Progenitor cell of endocrine pancreas (in vitro differentiated cells): ENCODE measurements at regions not wholly inside any gene's neighbourhood (a gene's known extent, or its start where the extent isn't known, plus 50 kb on each side); places are given as distances from the start of the nearest gene placed in this dataset.

ENCODE experiments used
- DNase-seq: peaks from one replicate; pipeline ENCODE4 v3.0.0; 2021; ENCODE audit warnings: low spot score; ENCODE audit not compliant: unreplicated experiment
- H3K27ac Mint-ChIP-seq: 2 replicates; pipeline ENCODE4 v1.8.0; 2021; ENCODE audit warnings: mild to moderate bottlenecking, moderate library complexity, mixed read lengths
- H3K27me3 Mint-ChIP-seq: 2 replicates; pipeline ENCODE4 v1.8.0; 2021; ENCODE audit warnings: mixed read lengths
- H3K36me3 Mint-ChIP-seq: 2 replicates; pipeline ENCODE4 v1.8.0; 2022; ENCODE audit warnings: mixed read lengths; ENCODE audit not compliant: insufficient read depth
- H3K4me1 Mint-ChIP-seq: 2 replicates; pipeline ENCODE4 v1.8.0; 2021; ENCODE audit warnings: low read depth, mixed read lengths
- H3K4me3 Mint-ChIP-seq: 2 replicates; pipeline ENCODE4 v1.8.0; 2021; ENCODE audit warnings: low read depth, mild to moderate bottlenecking, moderate library complexity, mixed read lengths
- H3K9me3 Mint-ChIP-seq: 2 replicates; pipeline ENCODE4 v1.8.0; 2021; ENCODE audit warnings: low read depth, mixed read lengths
- TF ChIP-seq, protein P1 (sequence below): fragments of 200-600 bp; sonication (generic); IDR thresholded peaks from one replicate; pipeline ENCODE4 v1.5.0; 2021; ENCODE audit warnings: antibody characterized with exemption, mild to moderate bottlenecking; ENCODE audit not compliant: unreplicated experiment

DNA sequence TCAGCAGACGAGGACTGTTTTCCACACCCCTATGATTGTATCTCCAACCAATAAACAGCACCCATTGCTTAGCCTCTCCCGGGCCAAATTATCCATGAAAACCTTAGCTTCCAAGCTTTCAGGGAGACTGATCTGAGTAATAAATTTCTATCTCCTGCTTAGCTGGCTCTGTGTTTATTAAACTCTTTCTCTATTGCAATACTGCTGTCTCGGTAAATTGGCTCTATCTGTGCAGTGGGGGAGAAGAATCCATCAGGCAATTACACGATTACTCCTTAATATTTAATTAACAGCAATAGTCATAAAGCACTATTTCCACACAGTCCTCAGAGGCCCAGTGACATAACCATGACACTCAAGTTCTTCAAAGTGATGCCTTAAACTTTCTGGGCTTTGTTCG, 1122.8 kb downstream of the TYW1 start:
- Mint-ChIP-seq H3K27me3 (peaks cover 2% of the 10 kb centered on the region), H3K9me3 (peaks cover 26% of the 10 kb centered on the region), H3K4me1 (no peaks in the 10 kb centered on the region), H3K4me3 (no peak overlapping the region), H3K36me3 (no peaks in the 10 kb centered on the region), H3K27ac (no peak overlapping the region)
- TF ChIP-seq, protein P1, sequence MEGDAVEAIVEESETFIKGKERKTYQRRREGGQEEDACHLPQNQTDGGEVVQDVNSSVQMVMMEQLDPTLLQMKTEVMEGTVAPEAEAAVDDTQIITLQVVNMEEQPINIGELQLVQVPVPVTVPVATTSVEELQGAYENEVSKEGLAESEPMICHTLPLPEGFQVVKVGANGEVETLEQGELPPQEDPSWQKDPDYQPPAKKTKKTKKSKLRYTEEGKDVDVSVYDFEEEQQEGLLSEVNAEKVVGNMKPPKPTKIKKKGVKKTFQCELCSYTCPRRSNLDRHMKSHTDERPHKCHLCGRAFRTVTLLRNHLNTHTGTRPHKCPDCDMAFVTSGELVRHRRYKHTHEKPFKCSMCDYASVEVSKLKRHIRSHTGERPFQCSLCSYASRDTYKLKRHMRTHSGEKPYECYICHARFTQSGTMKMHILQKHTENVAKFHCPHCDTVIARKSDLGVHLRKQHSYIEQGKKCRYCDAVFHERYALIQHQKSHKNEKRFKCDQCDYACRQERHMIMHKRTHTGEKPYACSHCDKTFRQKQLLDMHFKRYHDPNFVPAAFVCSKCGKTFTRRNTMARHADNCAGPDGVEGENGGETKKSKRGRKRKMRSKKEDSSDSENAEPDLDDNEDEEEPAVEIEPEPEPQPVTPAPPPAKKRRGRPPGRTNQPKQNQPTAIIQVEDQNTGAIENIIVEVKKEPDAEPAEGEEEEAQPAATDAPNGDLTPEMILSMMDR, result no peak
- DNase-seq, result no peak

DNA sequence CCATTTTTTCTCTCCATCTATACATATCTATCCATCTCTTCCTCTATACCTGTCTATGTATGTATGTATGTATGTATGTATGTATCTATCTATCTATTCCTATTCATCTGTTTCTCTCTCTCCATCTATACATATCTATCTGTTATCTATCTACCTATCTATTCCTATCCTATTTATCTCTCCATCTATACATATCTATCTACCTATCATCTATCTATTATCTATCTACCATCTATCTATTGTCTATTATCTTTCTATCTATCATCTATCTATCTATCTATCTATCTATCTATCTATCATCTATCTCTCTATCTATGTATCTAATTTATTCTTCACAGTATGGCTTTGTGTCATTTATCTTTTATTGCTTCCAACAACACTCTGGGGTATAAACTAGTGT, 1124.4 kb downstream of the TYW1 start:
- H3K9me3 Mint-ChIP-seq, result peaks cover 26% of the 10 kb centered on the region
- H3K4me3 Mint-ChIP-seq, result no peak overlapping the region
- H3K27ac Mint-ChIP-seq, result no peak overlapping the region
- TF ChIP-seq, protein P1, result no peak
- DNase-seq, result no peak
- H3K4me1 Mint-ChIP-seq, result no peaks in the 10 kb centered on the region
- H3K36me3 Mint-ChIP-seq, result no peaks in the 10 kb centered on the region
- peaks cover 6% of the 10 kb centered on the region for H3K27me3 Mint-ChIP-seq

DNA sequence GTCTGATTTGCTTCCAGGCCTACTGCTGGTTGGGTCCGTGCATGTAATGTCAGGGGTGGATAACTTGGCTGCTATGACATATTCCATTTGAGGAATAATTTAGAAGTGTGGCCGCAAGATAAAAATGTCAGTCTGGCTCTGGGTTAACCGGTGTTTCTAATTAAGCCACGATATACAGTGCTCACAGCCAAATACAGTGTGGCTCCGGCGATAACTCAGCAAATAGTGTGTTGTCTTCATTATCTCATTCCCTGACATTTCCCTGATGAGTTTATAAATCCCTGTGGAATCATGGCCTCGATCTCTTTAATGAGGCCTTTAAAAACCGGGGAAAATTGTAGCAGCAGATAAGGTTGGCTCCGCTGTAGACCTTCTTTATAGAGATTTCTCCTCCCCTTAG, 1125.0 kb downstream of the TYW1 start:
- DNase-seq, result no peak
- no peaks in the 10 kb centered on the region for H3K36me3 Mint-ChIP-seq
- TF ChIP-seq, protein P1, result no peak
- H3K27ac Mint-ChIP-seq, result no peak overlapping the region
- no peak overlapping the region for H3K4me3 Mint-ChIP-seq
- H3K27me3 Mint-ChIP-seq, result peaks cover 8% of the 10 kb centered on the region
- peaks cover 26% of the 10 kb centered on the region for H3K9me3 Mint-ChIP-seq
- no peaks in the 10 kb centered on the region for H3K4me1 Mint-ChIP-seq

DNA sequence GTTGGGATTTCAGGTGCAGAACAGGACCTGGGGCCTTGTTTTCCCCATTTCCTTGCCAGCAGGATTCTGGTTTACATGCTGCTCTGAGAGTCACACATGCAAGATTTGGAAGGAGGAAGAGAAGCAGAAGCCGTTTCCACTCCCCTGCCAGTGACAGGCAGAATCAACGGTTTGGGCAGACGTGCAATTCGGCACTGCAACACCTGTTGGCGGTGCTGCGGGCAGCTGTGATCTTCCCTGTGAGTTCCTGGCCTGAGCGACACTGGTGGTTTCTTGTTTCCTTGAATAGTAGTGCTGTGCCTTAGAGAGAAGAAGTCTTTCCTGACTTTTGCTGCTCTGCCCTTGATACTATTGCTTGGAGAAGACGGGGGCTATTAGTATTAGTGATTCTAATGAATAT, 1126.2 kb downstream of the TYW1 start:
- TF ChIP-seq, protein P1, result no peak
- DNase-seq, result no peak
- H3K36me3 Mint-ChIP-seq, result no peaks in the 10 kb centered on the region
- peaks cover 26% of the 10 kb centered on the region for H3K9me3 Mint-ChIP-seq
- H3K4me1 Mint-ChIP-seq, result no peaks in the 10 kb centered on the region
- no peak overlapping the region for H3K4me3 Mint-ChIP-seq
- H3K27me3 Mint-ChIP-seq, result peaks cover 12% of the 10 kb centered on the region
- no peak overlapping the region for H3K27ac Mint-ChIP-seq

DNA sequence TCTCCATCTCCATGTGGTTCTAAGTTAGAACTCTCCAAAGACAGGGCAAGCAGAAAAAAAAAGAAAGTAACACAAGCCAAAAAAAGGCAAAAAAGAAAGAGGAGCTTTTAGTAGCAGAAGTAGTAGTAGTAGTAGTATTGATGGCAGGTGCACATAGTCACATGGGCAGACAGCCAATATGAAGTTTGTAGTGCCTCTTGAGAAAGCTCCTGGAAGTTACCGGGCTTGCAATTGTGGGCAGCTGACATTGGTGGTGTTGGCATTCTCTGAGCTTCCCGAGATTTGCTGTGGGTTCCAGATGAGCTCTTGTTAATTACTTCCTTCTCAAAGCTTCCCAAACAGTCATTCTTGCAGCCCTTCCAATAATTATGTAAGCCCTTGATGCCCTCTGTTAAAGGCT, 1128.5 kb downstream of the TYW1 start:
- H3K27ac Mint-ChIP-seq, result no peak overlapping the region
- no peaks in the 10 kb centered on the region for H3K4me1 Mint-ChIP-seq
- peaks cover 21% of the 10 kb centered on the region for H3K27me3 Mint-ChIP-seq
- H3K36me3 Mint-ChIP-seq, result no peaks in the 10 kb centered on the region
- peaks cover 11% of the 10 kb centered on the region for H3K9me3 Mint-ChIP-seq
- DNase-seq, result no peak
- TF ChIP-seq, protein P1, result no peak
- H3K4me3 Mint-ChIP-seq, result no peak overlapping the region
